NCI-H1930 (cell line): ENCODE measurements at regions not wholly inside any gene's neighbourhood (a gene's known extent, or its start where the extent isn't known, plus 50 kb on each side); places are given as distances from the start of the nearest gene placed in this dataset.

Source experiments
- DNase-seq, 2 experiments: peaks; one replicate each; lab custom pipeline; 2025; lab: John Stamatoyannopoulos, UW

GRCh38 chr9:126125992-126126409 lies 200.6 kb upstream of the MVB12B start:
- no peak for DNase-seq

GRCh38 chr9:126126807-126127206 lies 199.8 kb upstream of the MVB12B start:
- DNase-seq: no peak

- no peak for DNase-seq
Observed at GRCh38 chr9:126127591-126127990, 199.0 kb upstream of the MVB12B start.

GRCh38 chr9:126128494-126129142 lies 198.0 kb upstream of the MVB12B start:
- DNase-seq: no peak

GRCh38 chr9:126131066-126132010 lies 195.3 kb upstream of the MVB12B start:
- DNase-seq: no peak

GRCh38 chr9:126132746-126133145 lies 193.9 kb upstream of the MVB12B start:
- DNase-seq: no peak

- DNase-seq: no peak
Observed at GRCh38 chr9:126144196-126144595, 182.4 kb upstream of the MVB12B start.

GRCh38 chr9:126144603-126145456 lies 181.8 kb upstream of the MVB12B start:
- no peak for DNase-seq

GRCh38 chr9:126145887-126146253 lies 180.8 kb upstream of the MVB12B start:
- DNase-seq: no peak

GRCh38 chr9:126146254-126147145 lies 180.1 kb upstream of the MVB12B start:
- peak in 1 of 2 experiments; percentile 12 for DNase-seq

GRCh38 chr9:126147186-126147935 lies 179.3 kb upstream of the MVB12B start:
- DNase-seq: no peak

GRCh38 chr9:126147936-126148870 lies 178.4 kb upstream of the MVB12B start:
- no peak for DNase-seq

GRCh38 chr9:126148994-126149393 lies 177.6 kb upstream of the MVB12B start:
- DNase-seq: no peak

GRCh38 chr9:126149661-126150060 lies 177.0 kb upstream of the MVB12B start:
- no peak for DNase-seq

- DNase-seq: no peak
Observed at GRCh38 chr9:126150411-126151030, 176.1 kb upstream of the MVB12B start.

- DNase-seq: peak in 1 of 2 experiments; percentile 23
Observed at GRCh38 chr9:126151031-126151685, 175.5 kb upstream of the MVB12B start.

GRCh38 chr9:126151686-126152134 lies 174.9 kb upstream of the MVB12B start:
- DNase-seq: no peak

GRCh38 chr9:126152622-126153362 lies 173.8 kb upstream of the MVB12B start:
- DNase-seq: no peak
